ENCODE measurements at regions not wholly inside any gene's neighbourhood (a gene's known extent, or its start where the extent isn't known, plus 50 kb on each side); places are given as distances from the start of the nearest gene placed in this dataset.

- Mint-ChIP-seq H3K27me3 (no peaks in the 10 kb centered on the region), H3K36me3 (ENCODE audit: low read depth) (no peaks in the 10 kb centered on the region), H3K4me3 (no peak overlapping the region), H3K27ac (no peak overlapping the region), H3K9me3 (peaks cover 5% of the 10 kb centered on the region), H3K4me1 (ENCODE audit: low read depth) (no peaks in the 10 kb centered on the region)
- ChIA-PET CTCF (no interaction called here), POLR2A (no interaction called here)
- no peaks in the 10 kb centered on the region for H3K4me1 ChIP-seq (ENCODE audit: insufficient read depth, low read length)
- intact Hi-C loops (cut with DNase I, micrococcal nuclease), result no loop called here
- H3K27ac ChIP-seq (ENCODE audit: low read depth in 1 of 2, low read length in 2 of 2), result no peak overlapping the region
- peaks cover 0 to 5% of the 10 kb centered on the region in 2 experiments for H3K9me3 ChIP-seq (ENCODE audit: control insufficient read depth in 1 of 2, insufficient read depth in 1 of 2, low read length in 2 of 2)
- no peak for TF ChIP-seq CTCF (IDR thresholded peaks at IDR 0.05)
- no peaks in the 10 kb centered on the region for H3K36me3 ChIP-seq (ENCODE audit: insufficient read depth, low read length)
- DNase-seq (no peak), ATAC-seq (ENCODE audit: poor library complexity) (no peak)
- H3K4me3 ChIP-seq (ENCODE audit: low read length), result no peak overlapping the region
- no peaks in the 10 kb centered on the region for H3K27me3 ChIP-seq (ENCODE audit: control insufficient read depth in 1 of 2, insufficient read depth in 2 of 2, low read length in 2 of 2)
These were observed 866.1 kb downstream of the TLE4 start for GRCh38 chr9:80437825-80438224.

- Mint-ChIP-seq H3K4me3 (no peak overlapping the region), H3K27ac (no peak overlapping the region), H3K36me3 (ENCODE audit: low read depth) (no peaks in the 10 kb centered on the region), H3K9me3 (peaks cover 2% of the 10 kb centered on the region), H3K27me3 (no peaks in the 10 kb centered on the region), H3K4me1 (ENCODE audit: low read depth) (no peaks in the 10 kb centered on the region)
- CTCF ChIA-PET, result no interaction called here
- intact Hi-C loops (cut with DNase I, micrococcal nuclease), result no loop called here
- DNase-seq, result no peak
- no peaks in the 10 kb centered on the region for H3K36me3 ChIP-seq (ENCODE audit: insufficient read depth, low read length)
- no peak overlapping the region for H3K4me3 ChIP-seq (ENCODE audit: low read length)
- H3K9me3 ChIP-seq (ENCODE audit: control insufficient read depth in 1 of 2, insufficient read depth in 1 of 2, low read length in 2 of 2), result peaks cover 0 to 5% of the 10 kb centered on the region in 2 experiments
- TF ChIP-seq CTCF (IDR thresholded peaks at IDR 0.05), result no peak
- no peak overlapping the region for H3K27ac ChIP-seq (ENCODE audit: low read depth in 1 of 2, low read length in 2 of 2)
- no peak for ATAC-seq (ENCODE audit: poor library complexity)
- no peaks in the 10 kb centered on the region for H3K4me1 ChIP-seq (ENCODE audit: insufficient read depth, low read length)
- POLR2A ChIA-PET, result no interaction called here
- no peaks in the 10 kb centered on the region for H3K27me3 ChIP-seq (ENCODE audit: control insufficient read depth in 1 of 2, insufficient read depth in 2 of 2, low read length in 2 of 2)
These were observed 865.4 kb downstream of the TLE4 start for GRCh38 chr9:80437091-80437640.

GRCh38 chr9:80435591-80435990, 863.8 kb downstream of the TLE4 start:
- Histone ChIP-seq H3K27me3 (ENCODE audit: control insufficient read depth in 1 of 2, insufficient read depth in 2 of 2, low read length in 2 of 2) (no peaks in the 10 kb centered on the region), H3K27ac (ENCODE audit: low read depth in 1 of 2, low read length in 2 of 2) (no peak overlapping the region), H3K4me1 (ENCODE audit: insufficient read depth, low read length) (no peaks in the 10 kb centered on the region), H3K9me3 (ENCODE audit: control insufficient read depth in 1 of 2, insufficient read depth in 1 of 2, low read length in 2 of 2) (peaks cover 0 to 5% of the 10 kb centered on the region in 2 experiments), H3K4me3 (ENCODE audit: low read length) (no peak overlapping the region), H3K36me3 (ENCODE audit: insufficient read depth, low read length) (no peaks in the 10 kb centered on the region)
- no peak for TF ChIP-seq CTCF (IDR thresholded peaks at IDR 0.05)
- Mint-ChIP-seq H3K27ac (no peak overlapping the region), H3K27me3 (no peaks in the 10 kb centered on the region), H3K4me1 (ENCODE audit: low read depth) (no peaks in the 10 kb centered on the region), H3K36me3 (ENCODE audit: low read depth) (no peaks in the 10 kb centered on the region), H3K4me3 (no peak overlapping the region), H3K9me3 (peaks cover 2% of the 10 kb centered on the region)
- intact Hi-C loops (cut with DNase I, micrococcal nuclease), result no loop called here
- ATAC-seq (ENCODE audit: poor library complexity) (no peak), DNase-seq (no peak)
- ChIA-PET POLR2A (no interaction called here), CTCF (no interaction called here)

All from CD4-positive, alpha-beta T cell (primary cell).